ENCODE measurements at regions not wholly inside any gene's neighbourhood (a gene's known extent, or its start where the extent isn't known, plus 50 kb on each side); places are given as distances from the start of the nearest gene placed in this dataset.
"Not testable (repeated sequence)": the region's sequence is repeated elsewhere in the genome, so short reads cannot be mapped to it uniquely, and the experiment has no call there.

GRCh38 chr14:105774001-105774400 lies 247.6 kb downstream of the TMEM121 start:
- Histone ChIP-seq H3K27me3 (ENCODE audit: insufficient read depth, low read length) (no peaks in the 10 kb centered on the region), H3K4me3 (ENCODE audit: low read length) (no peak overlapping the region), H3K9ac (ENCODE audit: low read depth, low read length) (no peak overlapping the region), H3K4me1 (ENCODE audit: insufficient read depth, low read length) (no peaks in the 10 kb centered on the region), H3K9me3 (ENCODE audit: insufficient read depth, low read depth, low read length) (peaks cover 54% of the 10 kb centered on the region), H3K36me3 (ENCODE audit: insufficient read depth, low read depth, low read length) (no peaks in the 10 kb centered on the region), H3K27ac (ENCODE audit: low read length) (no peak overlapping the region)

GRCh38 chr14:105774585-105775348 lies 248.4 kb downstream of the TMEM121 start:
- not testable (repeated sequence) for H3K27ac ChIP-seq (ENCODE audit: low read length); H3K4me3 ChIP-seq (ENCODE audit: low read length); H3K36me3 ChIP-seq (ENCODE audit: insufficient read depth, low read depth, low read length); H3K27me3 ChIP-seq (ENCODE audit: insufficient read depth, low read length); H3K4me1 ChIP-seq (ENCODE audit: insufficient read depth, low read length); H3K9ac ChIP-seq (ENCODE audit: low read depth, low read length)
- peaks cover 57% of the 10 kb centered on the region for H3K9me3 ChIP-seq (ENCODE audit: insufficient read depth, low read depth, low read length)

DNA sequence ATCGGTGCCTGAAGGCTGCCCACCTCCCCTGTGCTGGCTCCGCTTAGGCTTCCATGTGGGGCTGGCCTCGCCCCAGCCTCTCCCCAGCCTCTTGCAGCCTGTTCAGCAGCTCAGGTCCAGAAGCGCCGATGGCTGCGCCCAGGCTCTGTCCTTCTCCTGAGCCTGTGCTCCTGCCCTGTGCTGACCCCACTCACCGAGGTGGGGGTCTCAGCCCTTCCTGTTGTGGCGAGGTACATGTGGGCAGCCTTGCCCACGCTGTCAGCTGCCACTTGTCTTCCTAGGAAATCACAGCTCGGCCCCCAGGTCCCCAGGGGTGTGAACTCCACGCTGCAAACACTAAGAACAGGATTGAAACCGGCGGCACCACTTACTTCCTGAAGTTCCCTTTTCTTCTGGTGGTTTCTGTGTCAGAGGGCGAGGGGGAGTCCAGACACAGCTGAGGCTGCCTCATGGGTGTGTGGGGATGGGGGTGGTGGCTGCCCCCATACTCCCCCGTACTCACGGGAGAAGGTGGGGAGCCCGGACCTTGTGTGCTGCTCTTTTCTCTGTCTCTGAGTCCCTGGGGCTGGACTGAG lies 249.1 kb downstream of the TMEM121 start:
- H3K27ac ChIP-seq (ENCODE audit: low read length); H3K9ac ChIP-seq (ENCODE audit: low read depth, low read length); H3K36me3 ChIP-seq (ENCODE audit: insufficient read depth, low read depth, low read length); H3K27me3 ChIP-seq (ENCODE audit: insufficient read depth, low read length); H3K4me1 ChIP-seq (ENCODE audit: insufficient read depth, low read length); H3K4me3 ChIP-seq (ENCODE audit: low read length): not testable (repeated sequence)
- peaks cover 56% of the 10 kb centered on the region for H3K9me3 ChIP-seq (ENCODE audit: insufficient read depth, low read depth, low read length)

- H3K4me3 ChIP-seq (ENCODE audit: low read length); H3K9ac ChIP-seq (ENCODE audit: low read depth, low read length); H3K4me1 ChIP-seq (ENCODE audit: insufficient read depth, low read length): not testable (repeated sequence)
These were observed 249.7 kb downstream of the TMEM121 start for GRCh38 chr14:105776112-105776511.

GRCh38 chr14:105776924-105777323 lies 250.5 kb downstream of the TMEM121 start:
- no peaks in the 10 kb centered on the region for H3K27me3 ChIP-seq (ENCODE audit: insufficient read depth, low read length)
- H3K4me3 ChIP-seq (ENCODE audit: low read length): no peak overlapping the region
- H3K27ac ChIP-seq (ENCODE audit: low read length): no peak overlapping the region
- no peaks in the 10 kb centered on the region for H3K36me3 ChIP-seq (ENCODE audit: insufficient read depth, low read depth, low read length)
- peaks cover 68% of the 10 kb centered on the region for H3K9me3 ChIP-seq (ENCODE audit: insufficient read depth, low read depth, low read length)
- H3K9ac ChIP-seq (ENCODE audit: low read depth, low read length): no peak overlapping the region
- no peaks in the 10 kb centered on the region for H3K4me1 ChIP-seq (ENCODE audit: insufficient read depth, low read length)

More at GRCh38 chr14:105776112-105776511, 249.7 kb downstream of the TMEM121 start:
- H3K9me3 ChIP-seq (ENCODE audit: insufficient read depth, low read depth, low read length): peaks cover 60% of the 10 kb centered on the region
- not testable (repeated sequence) for H3K36me3 ChIP-seq (ENCODE audit: insufficient read depth, low read depth, low read length); H3K27ac ChIP-seq (ENCODE audit: low read length); H3K27me3 ChIP-seq (ENCODE audit: insufficient read depth, low read length)

- H3K9me3 ChIP-seq (ENCODE audit: insufficient read depth, low read depth, low read length): peaks cover 94% of the 10 kb centered on the region
- no peak overlapping the region for H3K27ac ChIP-seq (ENCODE audit: low read length)
- no peak overlapping the region for H3K9ac ChIP-seq (ENCODE audit: low read depth, low read length)
- no peak overlapping the region for H3K4me3 ChIP-seq (ENCODE audit: low read length)
- H3K36me3 ChIP-seq (ENCODE audit: insufficient read depth, low read depth, low read length): no peaks in the 10 kb centered on the region
- H3K27me3 ChIP-seq (ENCODE audit: insufficient read depth, low read length): no peaks in the 10 kb centered on the region
- H3K4me1 ChIP-seq (ENCODE audit: insufficient read depth, low read length): no peaks in the 10 kb centered on the region
These were observed 257.3 kb downstream of the TMEM121 start for GRCh38 chr14:105783707-105784106.

GRCh38 chr14:105793836-105794235 lies 267.5 kb downstream of the TMEM121 start:
- H3K9ac ChIP-seq (ENCODE audit: low read depth, low read length): no peak overlapping the region
- H3K4me3 ChIP-seq (ENCODE audit: low read length): no peak overlapping the region

GRCh38 chr14:105797546-105797945 lies 271.2 kb downstream of the TMEM121 start:
- no peaks in the 10 kb centered on the region for H3K4me1 ChIP-seq (ENCODE audit: insufficient read depth, low read length)
- H3K9ac ChIP-seq (ENCODE audit: low read depth, low read length): no peak overlapping the region
- peaks cover 83% of the 10 kb centered on the region for H3K9me3 ChIP-seq (ENCODE audit: insufficient read depth, low read depth, low read length)
- H3K27ac ChIP-seq (ENCODE audit: low read length): no peak overlapping the region
- no peaks in the 10 kb centered on the region for H3K27me3 ChIP-seq (ENCODE audit: insufficient read depth, low read length)
- H3K4me3 ChIP-seq (ENCODE audit: low read length): no peak overlapping the region
- H3K36me3 ChIP-seq (ENCODE audit: insufficient read depth, low read depth, low read length): no peaks in the 10 kb centered on the region

More at GRCh38 chr14:105793836-105794235, 267.5 kb downstream of the TMEM121 start:
- Histone ChIP-seq H3K27ac (ENCODE audit: low read length) (no peak overlapping the region), H3K4me1 (ENCODE audit: insufficient read depth, low read length) (no peaks in the 10 kb centered on the region), H3K9me3 (ENCODE audit: insufficient read depth, low read depth, low read length) (peaks cover 92% of the 10 kb centered on the region), H3K36me3 (ENCODE audit: insufficient read depth, low read depth, low read length) (no peaks in the 10 kb centered on the region), H3K27me3 (ENCODE audit: insufficient read depth, low read length) (no peaks in the 10 kb centered on the region)

GRCh38 chr14:105805701-105806100 lies 279.3 kb downstream of the TMEM121 start:
- peaks cover 84% of the 10 kb centered on the region for H3K9me3 ChIP-seq (ENCODE audit: insufficient read depth, low read depth, low read length)
- no peak overlapping the region for H3K4me3 ChIP-seq (ENCODE audit: low read length)
- no peak overlapping the region for H3K9ac ChIP-seq (ENCODE audit: low read depth, low read length)
- no peaks in the 10 kb centered on the region for H3K36me3 ChIP-seq (ENCODE audit: insufficient read depth, low read depth, low read length)
- H3K27me3 ChIP-seq (ENCODE audit: insufficient read depth, low read length): no peaks in the 10 kb centered on the region
- H3K4me1 ChIP-seq (ENCODE audit: insufficient read depth, low read length): no peaks in the 10 kb centered on the region
- no peak overlapping the region for H3K27ac ChIP-seq (ENCODE audit: low read length)

DNA sequence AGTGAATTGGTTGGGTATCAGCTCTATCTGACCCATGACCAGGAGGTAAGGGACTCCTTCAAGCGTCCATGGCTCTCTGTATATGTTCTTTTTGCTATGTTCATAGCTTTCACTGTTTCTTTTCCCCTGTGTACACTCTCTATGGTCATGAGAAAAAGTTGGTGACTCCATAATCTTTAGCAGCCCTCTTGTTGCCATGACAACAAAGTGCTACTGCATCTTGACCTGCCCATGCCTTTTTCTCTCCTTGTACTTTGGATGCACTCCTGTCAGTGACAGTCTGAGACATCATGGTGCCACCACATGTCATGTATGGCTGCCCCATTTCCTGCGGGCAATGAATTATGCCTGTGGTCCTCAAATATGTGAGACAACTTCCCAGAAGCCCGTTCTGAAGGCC lies 280.2 kb downstream of the TMEM121 start:
- H3K4me1 ChIP-seq (ENCODE audit: insufficient read depth, low read length): no peaks in the 10 kb centered on the region
- H3K27me3 ChIP-seq (ENCODE audit: insufficient read depth, low read length): no peaks in the 10 kb centered on the region
- H3K27ac ChIP-seq (ENCODE audit: low read length): no peak overlapping the region
- peaks cover 87% of the 10 kb centered on the region for H3K9me3 ChIP-seq (ENCODE audit: insufficient read depth, low read depth, low read length)
- H3K36me3 ChIP-seq (ENCODE audit: insufficient read depth, low read depth, low read length): no peaks in the 10 kb centered on the region
- no peak overlapping the region for H3K9ac ChIP-seq (ENCODE audit: low read depth, low read length)
- no peak overlapping the region for H3K4me3 ChIP-seq (ENCODE audit: low read length)

- Histone ChIP-seq H3K27ac (ENCODE audit: low read length) (no peak overlapping the region), H3K4me3 (ENCODE audit: low read length) (no peak overlapping the region), H3K27me3 (ENCODE audit: insufficient read depth, low read length) (no peaks in the 10 kb centered on the region), H3K36me3 (ENCODE audit: insufficient read depth, low read depth, low read length) (no peaks in the 10 kb centered on the region), H3K9ac (ENCODE audit: low read depth, low read length) (no peak overlapping the region), H3K9me3 (ENCODE audit: insufficient read depth, low read depth, low read length) (peaks cover 99% of the 10 kb centered on the region), H3K4me1 (ENCODE audit: insufficient read depth, low read length) (no peaks in the 10 kb centered on the region)
These were observed 291.8 kb downstream of the TMEM121 start for GRCh38 chr14:105817971-105818711.

GRCh38 chr14:105818712-105819005 lies 292.3 kb downstream of the TMEM121 start:
- no peaks in the 10 kb centered on the region for H3K36me3 ChIP-seq (ENCODE audit: insufficient read depth, low read depth, low read length)
- no peaks in the 10 kb centered on the region for H3K27me3 ChIP-seq (ENCODE audit: insufficient read depth, low read length)
- peaks cover 98% of the 10 kb centered on the region for H3K9me3 ChIP-seq (ENCODE audit: insufficient read depth, low read depth, low read length)
- no peak overlapping the region for H3K9ac ChIP-seq (ENCODE audit: low read depth, low read length)
- no peak overlapping the region for H3K4me3 ChIP-seq (ENCODE audit: low read length)
- no peak overlapping the region for H3K27ac ChIP-seq (ENCODE audit: low read length)
- H3K4me1 ChIP-seq (ENCODE audit: insufficient read depth, low read length): no peaks in the 10 kb centered on the region
